Neural crest cell (in vitro differentiated cells): ENCODE measurements at regions not wholly inside any gene's neighbourhood (a gene's known extent, or its start where the extent isn't known, plus 50 kb on each side); places are given as distances from the start of the nearest gene placed in this dataset.
"Not testable (repeated sequence)": the region's sequence is repeated elsewhere in the genome, so short reads cannot be mapped to it uniquely, and the experiment has no call there.

ENCODE experiments used
- DNase-seq: peaks from one replicate; pipeline ENCODE4 v3.0.0; 2021; ENCODE audit warnings: low read depth, mixed read lengths, low spot score
- H3K27ac Mint-ChIP-seq: one replicate; pipeline ENCODE4 v1.8.0; 2021; ENCODE audit warnings: mild to moderate bottlenecking, mixed read lengths; ENCODE audit not compliant: unreplicated experiment
- H3K27me3 Mint-ChIP-seq: 2 replicates; pipeline ENCODE4 v1.8.0; 2021; ENCODE audit warnings: low read depth, mild to moderate bottlenecking, mixed read lengths
- H3K36me3 Mint-ChIP-seq: 2 replicates; pipeline ENCODE4 v1.8.0; 2021; ENCODE audit warnings: low read depth, mild to moderate bottlenecking, mixed read lengths
- H3K4me1 Mint-ChIP-seq: 2 replicates; pipeline ENCODE4 v1.8.0; 2021; ENCODE audit warnings: mixed read lengths
- H3K4me3 Mint-ChIP-seq: one replicate; pipeline ENCODE4 v1.8.0; 2021; ENCODE audit warnings: mild to moderate bottlenecking, mixed read lengths
- H3K9me3 Mint-ChIP-seq: 2 replicates; pipeline ENCODE4 v1.8.0; 2021; ENCODE audit warnings: mixed read lengths
- CTCF ChIP-seq: fragments of 200-600 bp; sonication (generic); conservative IDR thresholded peaks from 2 replicates; pipeline ENCODE4 v1.5.0; 2021; ENCODE audit warnings: antibody characterized with exemption, mild to moderate bottlenecking

- Mint-ChIP-seq H3K4me1 (peaks cover 9% of the 10 kb centered on the region), H3K27ac (no peak overlapping the region), H3K4me3 (no peak overlapping the region), H3K27me3 (no peaks in the 10 kb centered on the region), H3K9me3 (no peaks in the 10 kb centered on the region), H3K36me3 (no peaks in the 10 kb centered on the region)
- DNase-seq: no peak
- no peak for TF ChIP-seq CTCF
These were observed 134.0 kb upstream of the FAM174A start for GRCh38 chr5:100401149-100401548.

GRCh38 chr5:100398815-100399214 lies 136.4 kb upstream of the FAM174A start:
- not testable (repeated sequence) for H3K9me3 Mint-ChIP-seq, H3K4me3 Mint-ChIP-seq, DNase-seq, H3K4me1 Mint-ChIP-seq, H3K36me3 Mint-ChIP-seq, H3K27me3 Mint-ChIP-seq, H3K27ac Mint-ChIP-seq

- H3K4me3 Mint-ChIP-seq: not testable (repeated sequence)
These were observed 155.8 kb upstream of the FAM174A start for GRCh38 chr5:100379254-100379858.

GRCh38 chr5:100364757-100365478 lies 170.3 kb upstream of the FAM174A start:
- H3K36me3 Mint-ChIP-seq, H3K9me3 Mint-ChIP-seq, H3K27me3 Mint-ChIP-seq, H3K4me3 Mint-ChIP-seq, H3K27ac Mint-ChIP-seq, DNase-seq, H3K4me1 Mint-ChIP-seq: not testable (repeated sequence)

More at GRCh38 chr5:100379254-100379858, 155.8 kb upstream of the FAM174A start:
- DNase-seq, H3K27me3 Mint-ChIP-seq, H3K27ac Mint-ChIP-seq, H3K4me1 Mint-ChIP-seq, H3K36me3 Mint-ChIP-seq, H3K9me3 Mint-ChIP-seq: not testable (repeated sequence)

GRCh38 chr5:100364343-100364742 lies 170.8 kb upstream of the FAM174A start:
- H3K27me3 Mint-ChIP-seq, H3K27ac Mint-ChIP-seq, H3K9me3 Mint-ChIP-seq, DNase-seq, H3K36me3 Mint-ChIP-seq, H3K4me3 Mint-ChIP-seq, H3K4me1 Mint-ChIP-seq: not testable (repeated sequence)

GRCh38 chr5:100359998-100360397 lies 175.2 kb upstream of the FAM174A start:
- not testable (repeated sequence) for H3K9me3 Mint-ChIP-seq, H3K4me3 Mint-ChIP-seq, H3K4me1 Mint-ChIP-seq, DNase-seq, H3K27me3 Mint-ChIP-seq, H3K36me3 Mint-ChIP-seq, H3K27ac Mint-ChIP-seq

- not testable (repeated sequence) for DNase-seq, H3K27me3 Mint-ChIP-seq, H3K27ac Mint-ChIP-seq, H3K4me3 Mint-ChIP-seq, H3K4me1 Mint-ChIP-seq, H3K9me3 Mint-ChIP-seq, H3K36me3 Mint-ChIP-seq
These were observed 188.9 kb upstream of the FAM174A start for GRCh38 chr5:100346269-100346668.

- not testable (repeated sequence) for H3K9me3 Mint-ChIP-seq, DNase-seq, H3K4me3 Mint-ChIP-seq, H3K4me1 Mint-ChIP-seq, H3K27ac Mint-ChIP-seq, H3K27me3 Mint-ChIP-seq, H3K36me3 Mint-ChIP-seq
These were observed 193.7 kb upstream of the FAM174A start for GRCh38 chr5:100341485-100341884.

GRCh38 chr5:100322483-100322882 lies 212.7 kb upstream of the FAM174A start:
- Mint-ChIP-seq H3K4me1 (no peaks in the 10 kb centered on the region), H3K4me3 (no peak overlapping the region), H3K36me3 (no peaks in the 10 kb centered on the region), H3K27ac (no peak overlapping the region), H3K9me3 (no peaks in the 10 kb centered on the region), H3K27me3 (peaks cover 8% of the 10 kb centered on the region)
- TF ChIP-seq CTCF: no peak
- no peak for DNase-seq
